ENCODE measurements at regions not wholly inside any gene's neighbourhood (a gene's known extent, or its start where the extent isn't known, plus 50 kb on each side); places are given as distances from the start of the nearest gene placed in this dataset.

- no peaks in the 10 kb centered on the region for H3K27me3 ChIP-seq (ENCODE audit: control insufficient read depth in 3 of 3, insufficient read depth in 3 of 3, low read length in 2 of 3)
- H3K4me3 ChIP-seq, result no peak overlapping the region
- WGBS, 2 donors, result 54 to 61% methylated on average over 3 of the region's 3 CpGs
- no peaks in the 10 kb centered on the region for H3K9me3 ChIP-seq (ENCODE audit: control insufficient read depth in 4 of 4, insufficient read depth in 3 of 4, low read length in 3 of 4)
- ATAC-seq (ENCODE audit: insufficient read depth, low FRiP score) (no peak), DNase-seq (peak in 1 of 3 donors; percentile 9)
- TF ChIP-seq CTCF (IDR thresholded peaks at IDR 0.05; ENCODE audit: control extremely low read depth, extremely low read depth), result no peak
- H3K36me3 ChIP-seq (ENCODE audit: control insufficient read depth in 4 of 4, insufficient read depth in 4 of 4, low read length in 4 of 4), result no peaks in the 10 kb centered on the region
- no peak overlapping the region for H3K27ac ChIP-seq (ENCODE audit: low read depth in 1 of 2, low read length in 1 of 2)
- no peak overlapping the region for H3K9ac ChIP-seq (ENCODE audit: insufficient read depth in 1 of 2, low read length in 2 of 2)
- no peaks in the 10 kb centered on the region for H3K4me1 ChIP-seq (ENCODE audit: control insufficient read depth in 5 of 5, insufficient read depth in 5 of 5, low read length in 5 of 5)
Measured at GRCh38 chr5:90201923-90202322, 207.6 kb downstream of the CETN3 start.

- Histone ChIP-seq H3K4me3 (no peak overlapping the region), H3K36me3 (ENCODE audit: control insufficient read depth in 4 of 4, insufficient read depth in 4 of 4, low read length in 4 of 4) (no peaks in the 10 kb centered on the region), H3K4me1 (ENCODE audit: control insufficient read depth in 5 of 5, insufficient read depth in 5 of 5, low read length in 5 of 5) (no peaks in the 10 kb centered on the region), H3K27me3 (ENCODE audit: control insufficient read depth in 3 of 3, insufficient read depth in 3 of 3, low read length in 2 of 3) (no peaks in the 10 kb centered on the region), H3K9me3 (ENCODE audit: control insufficient read depth in 4 of 4, insufficient read depth in 3 of 4, low read length in 3 of 4) (peaks cover 0 to 4% (median 0%) of the 10 kb centered on the region in 4 donors), H3K27ac (ENCODE audit: low read depth in 1 of 2, low read length in 1 of 2) (no peak overlapping the region), H3K9ac (ENCODE audit: insufficient read depth in 1 of 2, low read length in 2 of 2) (no peak overlapping the region)
- no peak for TF ChIP-seq CTCF (IDR thresholded peaks at IDR 0.05; ENCODE audit: control extremely low read depth, extremely low read depth)
- WGBS, 2 donors, result 98% methylated on average over 2 of the region's 2 CpGs
- DNase-seq (no peak), ATAC-seq (ENCODE audit: insufficient read depth, low FRiP score) (no peak)
Measured at GRCh38 chr5:90193185-90193822, 216.3 kb downstream of the CETN3 start.

GRCh38 chr5:90191352-90192045 lies 218.1 kb downstream of the CETN3 start:
- ATAC-seq (ENCODE audit: insufficient read depth, low FRiP score) (no peak), DNase-seq (no peak)
- Histone ChIP-seq H3K4me1 (ENCODE audit: control insufficient read depth in 5 of 5, insufficient read depth in 5 of 5, low read length in 5 of 5) (no peaks in the 10 kb centered on the region), H3K4me3 (no peak overlapping the region), H3K9me3 (ENCODE audit: control insufficient read depth in 4 of 4, insufficient read depth in 3 of 4, low read length in 3 of 4) (peaks cover 0 to 4% (median 0%) of the 10 kb centered on the region in 4 donors), H3K36me3 (ENCODE audit: control insufficient read depth in 4 of 4, insufficient read depth in 4 of 4, low read length in 4 of 4) (no peaks in the 10 kb centered on the region), H3K27me3 (ENCODE audit: control insufficient read depth in 3 of 3, insufficient read depth in 3 of 3, low read length in 2 of 3) (no peaks in the 10 kb centered on the region), H3K9ac (ENCODE audit: insufficient read depth in 1 of 2, low read length in 2 of 2) (no peak overlapping the region), H3K27ac (ENCODE audit: low read depth in 1 of 2, low read length in 1 of 2) (no peak overlapping the region)
- no peak for TF ChIP-seq CTCF (IDR thresholded peaks at IDR 0.05; ENCODE audit: control extremely low read depth, extremely low read depth)
- 73 to 77% methylated on average over 2 of the region's 2 CpGs for WGBS, 2 donors

Measured in lung (tissue), 11 donors.